Endothelial cell of umbilical vein (primary cell): ENCODE measurements at regions not wholly inside any gene's neighbourhood (a gene's known extent, or its start where the extent isn't known, plus 50 kb on each side); places are given as distances from the start of the nearest gene placed in this dataset.

ENCODE experiments used
- BruUV-seq: library from RNA; stranded (reverse); fragments of 400-500 nt; replicated peaks from 2 replicates; lab custom pipeline; 2021; lab: Mats Ljungman, UMichigan
- CTCF ChIA-PET: fragments of 300-600, 350-600 bp; sonication (Branson Sonifier 250); formaldehyde crosslinking; loops from one replicate; lab custom pipeline; 2021; ENCODE audit warnings: antibody characterized with exemption, inconsistent platforms; lab: Charles Lee
- POLR2A ChIA-PET: fragments of 300-600, 350-600 bp; sonication (Branson Sonifier 250); formaldehyde crosslinking; loops from one replicate; lab custom pipeline; 2021; ENCODE audit warnings: antibody characterized with exemption, inconsistent platforms; lab: Charles Lee
- DNase-seq: peaks from one replicate; pipeline ENCODE4 v3.0.0-alpha.2; 2011; ENCODE audit warnings: low read depth, low spot score
- FAIRE-seq: peaks from 2 replicates; lab custom pipeline; 2011; peaks lifted over from hg19 to GRCh38; lab: Jason Lieb, UNC
- H2AFZ ChIP-seq: 2 replicates; pipeline ENCODE4 v1.6.0; 2012; ENCODE audit warnings: low read depth, low read length, control low read depth, inconsistent platforms
- H3K27ac ChIP-seq: 2 replicates; pipeline ENCODE4 v1.5.1; 2011; ENCODE audit warnings: low read depth, mild to moderate bottlenecking, control low read depth, low read length, moderate library complexity; ENCODE audit not compliant: insufficient read depth
- H3K27me3 ChIP-seq, 2 experiments: 2 replicates each; pipeline versions ENCODE4 v1.6.0 to v1.6.1; 2011; ENCODE audit warnings: low read length in 2 of 2, mixed read lengths in 1 of 2; ENCODE audit not compliant: control insufficient read depth in 2 of 2, insufficient read depth in 2 of 2
- H3K36me3 ChIP-seq, 2 experiments: 2 replicates in 1 of 2; 3 replicates in 1 of 2; pipeline ENCODE4 v1.5.1; 2011; ENCODE audit warnings: low read length in 2 of 2, mild to moderate bottlenecking in 1 of 2, moderate library complexity in 1 of 2; ENCODE audit not compliant: control insufficient read depth in 2 of 2, insufficient read depth in 2 of 2; ENCODE audit errors: extremely low read depth in 1 of 2
- H3K4me1 ChIP-seq: 3 replicates; pipeline ENCODE4 v1.5.1; 2011; ENCODE audit warnings: mild to moderate bottlenecking, low read length; ENCODE audit not compliant: control insufficient read depth, insufficient read depth; ENCODE audit errors: extremely low read depth
- H3K4me2 ChIP-seq: 2 replicates; pipeline ENCODE4 v1.6.1; 2011; ENCODE audit warnings: low read length, control low read depth, mixed read lengths; ENCODE audit not compliant: insufficient read depth
- H3K4me3 ChIP-seq, 3 experiments: fragments of 200-600 bp in 1 of 3; sonication (generic), shearing (Covaris generic) in 1 of 3; replicated peaks in 1 of 3; 2 replicates each; pipeline ENCODE4 v1.5.1; 2011 to 2016; ENCODE audit warnings: control low read depth in 3 of 3, low read length in 3 of 3, mild to moderate bottlenecking in 2 of 3, inconsistent platforms in 1 of 3, low read depth in 1 of 3, moderate library complexity in 1 of 3; ENCODE audit not compliant: insufficient read depth in 1 of 3
- H3K79me2 ChIP-seq: 2 replicates; pipeline ENCODE4 v1.6.0; 2012; ENCODE audit warnings: low read length, inconsistent platforms; ENCODE audit not compliant: control insufficient read depth, insufficient read depth
- H3K9ac ChIP-seq: replicated peaks from 2 replicates; pipeline ENCODE3; 2011; ENCODE audit warnings: low read length, control low read depth; ENCODE audit not compliant: insufficient read depth; ENCODE audit errors: extremely low read depth
- H3K9me1 ChIP-seq: replicated peaks from 3 replicates; pipeline ENCODE4 v1.6.0; 2011; ENCODE audit warnings: mild to moderate bottlenecking, low read length; ENCODE audit not compliant: control insufficient read depth, insufficient read depth; ENCODE audit errors: extremely low read depth
- H3K9me3 ChIP-seq: replicated peaks from 2 replicates; pipeline ENCODE4 v1.5.1; 2012; ENCODE audit warnings: low read length, inconsistent platforms; ENCODE audit not compliant: control insufficient read depth, insufficient read depth
- H4K20me1 ChIP-seq: replicated peaks from 2 replicates; pipeline ENCODE3; 2011; ENCODE audit warnings: mild to moderate bottlenecking, low read length; ENCODE audit not compliant: control insufficient read depth, insufficient read depth; ENCODE audit errors: extremely low read depth
- CTCF ChIP-seq, 2 donors: IDR thresholded peaks; 1 replicate in 1 of 2; 2 replicates in 1 of 2; pipeline ENCODE4 v1.5.1; 2011; ENCODE audit warnings: low read length in 2 of 2, mild to moderate bottlenecking in 2 of 2, moderate library complexity in 2 of 2, control low read depth in 1 of 2, inconsistent platforms in 1 of 2, low read depth in 1 of 2; ENCODE audit not compliant: insufficient read depth in 1 of 2; ENCODE audit errors: extremely low read depth in 1 of 2
- EZH2 ChIP-seq: IDR thresholded peaks from 2 replicates; pipeline ENCODE4 v1.6.1; 2012; ENCODE audit warnings: borderline replicate concordance, low read depth, mild to moderate bottlenecking, moderate library complexity, low read length, inconsistent platforms; ENCODE audit not compliant: severe bottlenecking
- FOS ChIP-seq: IDR thresholded peaks from 2 replicates; pipeline ENCODE4 v1.6.1; 2011; ENCODE audit warnings: mild to moderate bottlenecking, low read length, moderate library complexity, borderline replicate concordance; ENCODE audit not compliant: insufficient read depth
- GATA2 ChIP-seq: IDR thresholded peaks from 2 replicates; pipeline ENCODE4 v1.7.0; 2011; ENCODE audit warnings: low read depth, mild to moderate bottlenecking, moderate library complexity, mixed read lengths, low read length; ENCODE audit not compliant: insufficient read length, insufficient read depth
- JUN ChIP-seq: IDR thresholded peaks from 2 replicates; pipeline ENCODE4 v1.6.1; 2011; ENCODE audit warnings: borderline replicate concordance, low read depth; ENCODE audit not compliant: insufficient read length, insufficient read depth
- MAX ChIP-seq: IDR thresholded peaks from 2 replicates; pipeline ENCODE4 v1.6.1; 2011; ENCODE audit not compliant: insufficient read depth, insufficient read length
- MYC ChIP-seq: IDR thresholded peaks from one replicate; pipeline ENCODE4 v1.6.1; 2011; ENCODE audit warnings: mild to moderate bottlenecking, low read depth, low read length
- POLR2A ChIP-seq: IDR thresholded peaks from 2 replicates; pipeline ENCODE4 v1.6.1; 2012; ENCODE audit warnings: low read depth, mild to moderate bottlenecking, control low read depth, low read length
- POLR2AphosphoS5 ChIP-seq: IDR thresholded peaks from 2 replicates; pipeline ENCODE4 v1.6.1; 2012; ENCODE audit warnings: low read depth, mild to moderate bottlenecking, control low read depth, low read length, moderate library complexity; ENCODE audit not compliant: insufficient read depth
- dilution Hi-C: fragments of 300-500 bp; cut with MboI; formaldehyde crosslinking; loops from one replicate; pipeline ENCODE4 v1.15.0; 2019; ENCODE audit warnings: low sequenced_read_pairs; ENCODE audit not compliant: extremely low pct_ligation_motif_present
- intact Hi-C: fragments of 100-400 bp; cut with micrococcal nuclease; formaldehyde crosslinking; loops from one replicate; pipeline ENCODE4 v1.10.0; 2022

GRCh38 chr2:7237466-7237865 is 320.3 kb downstream of the RNF144A start:
- Histone ChIP-seq H3K4me1 (no peaks in the 10 kb centered on the region), H3K9me3 (no peaks in the 10 kb centered on the region), H3K27ac (no peak overlapping the region), H3K9me1 (no peaks in the 10 kb centered on the region), H3K27me3 (no peaks in the 10 kb centered on the region), H4K20me1 (no peaks in the 10 kb centered on the region), H3K79me2 (no peaks in the 10 kb centered on the region), H3K4me3 (no peak overlapping the region), H3K4me2 (no peak overlapping the region), H3K36me3 (no peaks in the 10 kb centered on the region), H2AFZ (no peak overlapping the region), H3K9ac (no peak overlapping the region)
- DNase-seq = no peak
- intact Hi-C loops = no loop called here
- FAIRE-seq = no peak
- dilution Hi-C loops = no loop called here
- no TSS peak for BruUV-seq
- ChIA-PET POLR2A (no interaction called here), CTCF (no interaction called here)
- TF ChIP-seq JUN = no peak
- TF ChIP-seq FOS = no peak
- TF ChIP-seq POLR2A = no peak
- TF ChIP-seq GATA2 = no peak
- no peak for TF ChIP-seq EZH2
- TF ChIP-seq MAX = no peak
- TF ChIP-seq CTCF (IDR thresholded peaks at IDR 0.05; ENCODE audit: extremely low read depth in 1 of 2, insufficient read depth in 1 of 2, low read depth in 1 of 2, low read length in 2 of 2) = no peak
- TF ChIP-seq MYC = no peak
- no peak for TF ChIP-seq POLR2AphosphoS5
